GM06990 (cell line): ENCODE measurements at regions not wholly inside any gene's neighbourhood (a gene's known extent, or its start where the extent isn't known, plus 50 kb on each side); places are given as distances from the start of the nearest gene placed in this dataset.

ENCODE experiments used
- DNase-seq: peaks from one replicate; pipeline ENCODE4 v3.0.0-alpha.2; 2011; ENCODE audit not compliant: insufficient read length; ENCODE audit errors: extremely low read depth
- H3K27me3 ChIP-seq: replicated peaks from 2 replicates; pipeline ENCODE4 v1.6.0; 2011; ENCODE audit warnings: low read length; ENCODE audit not compliant: control insufficient read depth, insufficient read depth
- H3K36me3 ChIP-seq: 2 replicates; pipeline ENCODE4 v1.5.1; 2011; ENCODE audit warnings: low read length; ENCODE audit not compliant: control insufficient read depth, insufficient read depth
- H3K4me3 ChIP-seq: replicated peaks from 2 replicates; pipeline ENCODE4 v1.5.1; 2011; ENCODE audit warnings: low read depth, mild to moderate bottlenecking, control low read depth, low read length
- TF ChIP-seq, protein P1 (sequence below): IDR thresholded peaks from 2 replicates; pipeline ENCODE4 v1.5.1; 2011; ENCODE audit warnings: low read length, control low read depth, mild to moderate bottlenecking, inconsistent platforms; ENCODE audit not compliant: insufficient read depth, poor library complexity, severe bottlenecking

- TF ChIP-seq, protein P1, sequence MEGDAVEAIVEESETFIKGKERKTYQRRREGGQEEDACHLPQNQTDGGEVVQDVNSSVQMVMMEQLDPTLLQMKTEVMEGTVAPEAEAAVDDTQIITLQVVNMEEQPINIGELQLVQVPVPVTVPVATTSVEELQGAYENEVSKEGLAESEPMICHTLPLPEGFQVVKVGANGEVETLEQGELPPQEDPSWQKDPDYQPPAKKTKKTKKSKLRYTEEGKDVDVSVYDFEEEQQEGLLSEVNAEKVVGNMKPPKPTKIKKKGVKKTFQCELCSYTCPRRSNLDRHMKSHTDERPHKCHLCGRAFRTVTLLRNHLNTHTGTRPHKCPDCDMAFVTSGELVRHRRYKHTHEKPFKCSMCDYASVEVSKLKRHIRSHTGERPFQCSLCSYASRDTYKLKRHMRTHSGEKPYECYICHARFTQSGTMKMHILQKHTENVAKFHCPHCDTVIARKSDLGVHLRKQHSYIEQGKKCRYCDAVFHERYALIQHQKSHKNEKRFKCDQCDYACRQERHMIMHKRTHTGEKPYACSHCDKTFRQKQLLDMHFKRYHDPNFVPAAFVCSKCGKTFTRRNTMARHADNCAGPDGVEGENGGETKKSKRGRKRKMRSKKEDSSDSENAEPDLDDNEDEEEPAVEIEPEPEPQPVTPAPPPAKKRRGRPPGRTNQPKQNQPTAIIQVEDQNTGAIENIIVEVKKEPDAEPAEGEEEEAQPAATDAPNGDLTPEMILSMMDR = no peak
- DNase-seq = no peak
Observed at GRCh38 chr21:16663436-16663835, 849.4 kb upstream of the CXADR start.

GRCh38 chr21:16667395-16667794 is 845.4 kb upstream of the CXADR start:
- TF ChIP-seq, protein P1 = no peak

More at GRCh38 chr21:16663436-16663835, 849.4 kb upstream of the CXADR start:
- Histone ChIP-seq H3K36me3 (no peaks in the 10 kb centered on the region), H3K4me3 (no peak overlapping the region), H3K27me3 (no peaks in the 10 kb centered on the region)

GRCh38 chr21:16674949-16675348 is 837.9 kb upstream of the CXADR start:
- Histone ChIP-seq H3K4me3 (no peak overlapping the region), H3K36me3 (no peaks in the 10 kb centered on the region), H3K27me3 (no peaks in the 10 kb centered on the region)
- TF ChIP-seq, protein P1 = no peak
- DNase-seq = no peak

More at GRCh38 chr21:16667395-16667794, 845.4 kb upstream of the CXADR start:
- Histone ChIP-seq H3K36me3 (no peaks in the 10 kb centered on the region), H3K4me3 (no peak overlapping the region), H3K27me3 (no peaks in the 10 kb centered on the region)
- DNase-seq = no peak

DNA sequence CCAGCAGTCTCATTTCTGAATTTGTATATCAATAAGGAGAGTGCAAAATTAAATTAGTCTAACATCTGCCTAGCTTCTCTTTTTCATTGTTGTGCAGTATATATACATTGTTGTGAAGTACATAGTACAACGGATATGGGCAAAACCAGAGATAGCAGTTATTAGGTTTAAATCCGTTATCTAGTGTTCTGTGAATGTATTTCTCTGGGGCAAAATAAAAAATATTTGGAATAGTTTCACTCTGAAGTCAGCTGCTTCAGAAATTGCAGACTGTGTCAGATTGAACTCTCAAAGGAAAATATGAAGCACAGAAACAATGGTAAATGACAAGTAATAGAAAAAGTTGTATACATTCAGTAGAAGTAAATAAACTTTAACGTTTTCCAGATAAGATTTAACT is 836.5 kb upstream of the CXADR start:
- Histone ChIP-seq H3K27me3 (no peaks in the 10 kb centered on the region), H3K4me3 (no peak overlapping the region), H3K36me3 (no peaks in the 10 kb centered on the region)
- TF ChIP-seq, protein P1 = no peak
- DNase-seq = no peak

- TF ChIP-seq, protein P1 = no peak
Observed at GRCh38 chr21:16678429-16679160, 834.2 kb upstream of the CXADR start.

More at GRCh38 chr21:16678429-16679160, 834.2 kb upstream of the CXADR start:
- Histone ChIP-seq H3K27me3 (no peaks in the 10 kb centered on the region), H3K4me3 (no peak overlapping the region), H3K36me3 (no peaks in the 10 kb centered on the region)
- no peak for DNase-seq
